CD4-positive, alpha-beta T cell treated with Interleukin-10 for 1 hour (primary cell): ENCODE measurements at regions not wholly inside any gene's neighbourhood (a gene's known extent, or its start where the extent isn't known, plus 50 kb on each side); places are given as distances from the start of the nearest gene placed in this dataset.

Experiments
- DNase-seq: peaks from one replicate; pipeline ENCODE4 v3.0.0-alpha.2; 2020

- DNase-seq: no peak
Measured at GRCh38 chr11:42205518-42205917, 746.1 kb upstream of the LRRC4C start.

DNA sequence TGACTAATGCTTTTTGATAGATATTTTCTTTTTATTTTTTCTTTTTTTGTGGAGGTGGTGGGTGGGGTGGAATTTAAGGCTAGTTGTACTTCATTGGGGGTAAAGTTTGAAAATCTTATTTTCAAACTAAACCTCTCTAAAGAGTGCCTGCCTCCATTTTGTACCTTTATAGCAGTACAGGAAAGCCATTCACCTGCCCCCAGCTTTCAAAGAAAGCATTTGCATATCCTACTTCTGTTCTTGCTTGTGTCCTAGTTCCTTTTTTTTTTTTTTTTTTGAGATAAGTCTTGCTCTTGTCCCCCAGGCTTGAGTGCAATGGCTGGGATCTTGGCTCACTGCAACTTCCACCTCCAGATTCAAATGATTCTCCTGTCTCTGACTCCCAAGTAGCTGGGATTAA is 766.2 kb upstream of the LRRC4C start:
- no peak for DNase-seq

DNA sequence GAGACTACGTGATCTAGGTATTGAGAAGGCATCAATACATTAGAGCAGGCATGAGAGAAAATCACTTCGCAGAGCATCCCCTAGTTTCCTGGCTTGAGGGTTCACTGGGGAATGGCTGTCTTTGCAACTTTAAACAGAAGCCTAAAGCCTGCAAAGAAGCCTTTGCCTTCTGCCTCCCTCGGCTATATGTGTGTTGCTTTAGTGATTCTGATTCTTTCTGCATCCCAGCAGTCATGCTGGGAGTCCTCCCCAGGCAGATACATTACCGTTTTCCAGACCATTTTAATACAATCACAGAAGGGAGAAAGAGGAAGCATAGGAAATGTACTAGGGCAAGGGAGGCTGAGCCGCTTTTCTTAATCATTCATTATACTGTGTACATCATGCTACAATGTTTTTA is 773.2 kb upstream of the LRRC4C start:
- DNase-seq: no peak

DNA sequence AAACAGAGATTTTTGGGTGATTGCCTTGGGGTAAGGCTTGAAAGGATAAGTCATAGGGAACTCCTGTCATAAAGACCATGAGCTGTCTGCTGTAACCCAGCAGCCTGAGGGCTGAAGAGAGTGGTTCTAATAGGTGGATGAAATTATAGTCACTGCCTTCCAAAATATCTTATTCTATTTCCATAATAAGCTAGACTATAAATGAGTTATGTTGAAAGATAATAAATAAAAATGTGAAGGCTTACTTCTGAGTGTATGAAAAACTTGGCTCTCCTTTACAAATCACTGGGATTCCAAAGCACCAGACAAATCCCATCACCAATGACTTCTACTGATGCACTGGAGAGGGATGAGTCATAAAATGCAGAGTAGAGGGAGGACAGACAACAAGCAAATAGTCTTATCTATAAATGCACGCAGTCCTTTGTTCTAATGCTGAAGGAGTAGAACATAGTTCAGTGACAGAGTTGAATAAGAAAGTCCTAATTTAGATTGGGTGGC is 775.0 kb upstream of the LRRC4C start:
- no peak for DNase-seq

- DNase-seq: no peak
Measured at GRCh38 chr11:42237701-42238235, 778.3 kb upstream of the LRRC4C start.

GRCh38 chr11:42239188-42239587 is 779.7 kb upstream of the LRRC4C start:
- no peak for DNase-seq

- DNase-seq: no peak
Measured at GRCh38 chr11:42243385-42243784, 783.9 kb upstream of the LRRC4C start.

DNA sequence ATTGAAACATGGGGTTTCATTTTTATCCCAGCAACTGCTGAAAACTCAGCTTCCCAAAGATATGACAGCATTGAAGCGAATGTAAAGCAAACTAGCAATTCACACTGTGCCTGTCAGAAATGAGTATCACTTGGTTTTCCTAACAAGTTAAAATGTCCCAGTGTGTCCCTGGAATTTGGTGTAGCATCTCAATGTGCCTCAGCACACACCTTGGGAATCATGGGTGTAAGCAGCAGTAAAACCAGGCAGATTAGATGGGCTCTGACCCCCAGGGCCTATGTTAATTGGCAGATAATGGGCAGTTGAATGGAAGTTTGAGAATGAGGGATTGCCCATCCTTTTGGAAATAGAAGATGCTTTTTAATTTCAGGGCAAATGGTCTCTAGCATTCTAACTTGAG is 784.9 kb upstream of the LRRC4C start:
- DNase-seq: no peak

- no peak for DNase-seq
Measured at GRCh38 chr11:42249401-42249800, 789.9 kb upstream of the LRRC4C start.

DNA sequence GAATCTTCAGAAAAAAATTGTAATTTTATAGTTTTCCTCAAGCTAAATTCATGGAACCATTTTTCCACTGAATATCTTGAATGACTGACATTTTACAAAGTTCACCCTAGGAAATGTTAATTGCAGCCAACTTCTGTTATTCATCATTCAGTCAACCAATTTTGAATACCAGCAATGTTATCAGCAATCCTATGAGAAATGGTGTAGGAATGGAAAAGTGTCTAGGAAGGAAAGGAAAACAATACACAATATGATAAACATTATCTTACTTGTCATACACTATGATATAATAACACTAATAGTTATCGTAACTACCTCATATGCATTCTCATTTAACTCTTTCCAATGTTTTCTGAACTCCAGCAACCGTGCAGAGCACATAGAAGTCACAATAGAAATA is 790.5 kb upstream of the LRRC4C start:
- no peak for DNase-seq

- no peak for DNase-seq
Measured at GRCh38 chr11:42251984-42252383, 792.5 kb upstream of the LRRC4C start.

DNA sequence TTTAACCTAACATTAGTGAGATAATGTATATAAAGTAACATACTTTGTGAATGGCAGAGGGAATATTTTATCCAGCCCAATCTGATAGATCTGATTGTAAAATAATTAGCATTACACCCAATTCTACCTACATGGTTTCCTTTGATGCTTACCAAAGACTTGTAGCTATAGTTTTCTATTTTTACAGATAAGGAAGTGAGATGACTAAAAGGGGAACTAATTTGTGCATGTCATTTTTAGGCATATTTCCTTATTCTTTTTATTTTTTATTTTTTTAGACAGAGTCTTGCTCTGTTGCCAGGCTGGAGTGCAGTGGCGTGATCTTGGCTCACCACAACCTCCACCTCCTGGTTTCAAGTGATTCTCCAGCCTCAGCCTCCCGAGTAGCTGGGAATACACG is 793.7 kb upstream of the LRRC4C start:
- no peak for DNase-seq

DNA sequence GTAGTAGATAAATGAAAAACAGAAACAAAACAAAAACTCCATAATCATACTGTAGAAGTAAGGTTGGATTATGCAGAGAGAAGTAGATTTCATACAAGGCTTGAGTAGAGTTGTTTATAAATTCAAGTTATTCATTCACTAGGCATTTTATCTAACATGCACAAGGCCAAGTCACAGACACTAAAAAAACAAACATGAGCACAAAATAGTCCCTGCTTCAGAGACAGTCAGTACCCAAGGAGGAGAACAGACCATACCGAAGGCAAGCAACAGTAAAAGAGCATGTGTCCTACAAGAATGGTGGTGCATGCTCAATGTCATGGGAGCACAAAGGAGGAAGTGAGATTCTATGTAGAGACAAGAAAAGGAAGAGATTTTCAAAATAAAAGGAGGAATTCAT is 796.5 kb upstream of the LRRC4C start:
- DNase-seq: no peak

DNA sequence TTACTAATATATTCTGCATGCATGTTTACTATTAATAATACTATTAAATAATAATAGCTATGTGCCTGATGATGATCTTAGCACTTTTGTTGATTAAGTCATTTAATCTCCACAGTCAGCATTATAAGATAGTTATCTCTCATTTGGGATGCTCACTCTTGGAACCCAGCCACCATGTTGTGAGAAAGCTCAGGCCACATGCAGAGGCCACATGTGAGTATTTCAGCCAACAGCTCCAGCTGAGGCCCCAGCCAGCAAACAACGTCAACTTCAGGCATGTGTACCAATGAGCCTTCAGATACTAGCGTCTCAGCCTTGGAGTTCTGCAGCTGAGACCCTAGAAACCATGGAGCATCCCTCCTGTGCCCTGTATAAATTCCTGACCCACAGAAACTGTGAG is 798.1 kb upstream of the LRRC4C start:
- no peak for DNase-seq

DNA sequence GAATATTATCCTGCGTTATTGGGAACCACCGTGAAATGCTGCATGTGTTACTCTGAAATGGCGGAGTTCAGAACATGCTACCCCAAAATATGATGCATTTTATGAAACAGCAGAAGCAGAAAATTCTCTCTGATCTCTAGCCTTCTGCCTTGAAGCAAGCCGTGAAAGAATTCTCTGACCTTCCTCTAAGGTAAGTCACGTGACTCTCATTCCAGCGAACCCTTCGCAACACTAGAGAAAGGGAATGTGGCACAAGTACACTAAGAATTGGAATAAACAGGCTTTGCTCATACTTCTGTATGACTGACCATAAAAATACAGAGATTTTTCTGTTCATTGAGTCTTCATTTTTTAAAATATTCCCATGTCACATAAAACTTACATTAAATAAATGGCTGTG is 805.6 kb upstream of the LRRC4C start:
- DNase-seq: no peak

DNA sequence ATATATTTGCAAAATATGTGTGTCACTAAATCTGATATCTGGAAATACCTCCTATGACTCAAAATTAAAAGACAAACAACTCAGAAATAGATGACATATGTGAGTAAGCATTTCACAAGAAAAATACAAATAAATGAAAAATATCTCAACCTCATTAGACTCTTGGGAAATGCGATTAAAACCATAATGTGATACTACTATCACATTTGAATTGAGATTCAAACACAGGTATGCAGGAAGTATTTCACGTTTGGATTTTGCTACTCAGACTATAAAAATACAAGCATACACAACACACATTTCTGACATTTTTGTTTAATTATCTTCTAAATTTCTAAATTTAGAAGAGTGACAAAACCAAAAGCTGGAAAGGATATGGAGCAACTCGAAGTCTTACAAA is 811.9 kb upstream of the LRRC4C start:
- DNase-seq: no peak

DNA sequence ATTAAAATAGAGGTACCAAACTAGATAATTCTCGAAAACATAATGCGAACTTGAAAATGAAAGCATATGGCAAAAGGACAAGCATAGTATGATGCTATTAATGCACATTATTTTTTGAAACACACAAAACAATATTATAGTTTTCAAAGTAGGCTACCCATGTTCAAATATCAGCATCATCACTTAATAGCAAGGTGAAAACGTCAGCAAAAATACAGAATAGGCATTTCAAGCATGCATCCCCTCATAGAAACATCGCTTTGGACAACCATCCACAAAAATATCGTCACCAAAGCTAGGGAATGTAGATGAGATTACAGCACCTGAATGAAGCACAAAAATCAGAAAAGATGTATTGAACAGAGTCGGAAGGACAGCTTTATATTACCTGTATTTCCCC is 814.5 kb upstream of the LRRC4C start:
- DNase-seq: no peak

DNA sequence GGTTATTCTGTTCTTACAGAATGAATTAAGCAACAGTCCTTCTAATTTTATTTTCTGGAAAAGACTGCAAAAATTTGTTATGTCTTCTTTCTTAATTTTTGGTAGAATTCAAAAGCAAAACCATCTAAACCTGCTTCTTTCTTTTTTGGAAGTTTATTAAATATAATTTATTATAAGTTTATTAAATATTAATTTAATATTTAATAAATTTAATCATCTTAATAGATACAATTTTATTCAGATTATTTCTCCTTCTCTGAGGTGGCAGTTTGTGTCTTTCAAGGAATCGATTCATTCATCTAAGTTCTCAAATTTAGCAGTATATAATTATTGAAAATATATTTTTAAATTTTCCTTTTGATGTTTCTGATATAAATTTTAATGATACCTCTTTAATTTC is 837.5 kb upstream of the LRRC4C start:
- no peak for DNase-seq

DNA sequence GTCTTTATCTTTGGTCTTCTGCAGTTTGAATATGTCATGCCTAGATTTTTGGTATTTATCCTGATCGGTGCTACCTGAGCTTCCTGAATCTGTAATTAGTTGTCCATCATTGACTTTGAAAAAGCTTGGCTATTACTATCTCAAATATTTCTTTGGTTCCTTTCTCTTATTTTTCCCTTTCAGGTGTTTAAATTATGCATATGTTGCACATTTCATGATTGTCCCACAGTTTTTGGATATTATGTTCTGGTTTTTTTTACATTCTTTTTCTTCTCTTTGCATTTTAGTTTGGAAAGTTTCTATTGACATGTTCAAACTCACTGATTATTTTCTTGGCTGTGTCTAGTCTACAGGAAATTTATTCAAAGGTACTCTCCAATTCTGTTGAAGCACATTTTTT is 840.3 kb upstream of the LRRC4C start:
- DNase-seq: no peak

DNA sequence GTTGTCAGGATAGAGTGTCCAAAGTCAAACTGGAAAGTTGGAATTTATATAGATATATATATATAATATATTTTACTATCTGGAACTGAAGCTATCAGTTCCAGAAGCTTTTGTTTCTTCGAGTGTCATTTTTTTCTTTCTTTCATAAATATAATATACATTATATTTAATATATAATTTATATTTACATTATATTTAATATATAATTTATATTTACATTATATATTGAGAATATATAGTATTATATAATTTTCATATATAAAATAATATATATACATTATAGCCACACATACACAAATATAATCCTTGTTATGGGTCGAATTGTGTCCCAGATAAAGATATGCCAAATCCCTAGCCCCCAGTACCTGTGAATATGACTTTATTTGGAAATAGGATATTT is 842.3 kb upstream of the LRRC4C start:
- no peak for DNase-seq

GRCh38 chr11:42311514-42311913 is 852.1 kb upstream of the LRRC4C start:
- DNase-seq: no peak

- no peak for DNase-seq
Measured at GRCh38 chr11:42311944-42312343, 852.5 kb upstream of the LRRC4C start.

- DNase-seq: no peak
Measured at GRCh38 chr11:42315267-42315666, 855.8 kb upstream of the LRRC4C start.

- DNase-seq: no peak
Measured at GRCh38 chr11:42315846-42316245, 856.4 kb upstream of the LRRC4C start.

DNA sequence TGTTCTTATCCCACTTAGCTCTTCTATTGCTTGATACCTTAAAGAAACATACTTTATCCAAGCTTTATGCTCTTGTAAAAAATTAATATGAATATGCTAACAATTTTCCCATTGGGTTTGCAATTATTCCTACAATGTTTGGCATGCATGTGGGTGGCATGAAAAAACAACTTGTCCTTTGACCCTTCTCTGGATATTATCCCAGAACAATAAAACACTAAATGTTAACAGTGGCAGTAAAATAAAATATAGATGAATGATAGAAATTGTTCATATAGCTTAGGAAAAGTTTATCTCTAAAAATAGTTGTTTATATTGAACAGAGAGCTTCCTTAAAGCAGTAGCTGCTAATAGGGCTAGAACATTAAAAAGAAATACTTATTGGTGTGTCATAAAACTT is 860.5 kb upstream of the LRRC4C start:
- DNase-seq: no peak
